Natural killer cell treated with Interleukin-12 subunit alpha and Interleukin-12 subunit beta and Interleukin-15 and Interleukin-18, amount 100 ng/mL, for 72 hours (primary cell): ENCODE measurements at regions not wholly inside any gene's neighbourhood (a gene's known extent, or its start where the extent isn't known, plus 50 kb on each side); places are given as distances from the start of the nearest gene placed in this dataset.

Source experiments
- ATAC-seq, 2 donors: fragments of 150-1000 bp; cut with Tn5 transposase in 1 of 2; sonication (Bioruptor Pico), chemical (Tn5 transposase) in 1 of 2; 2 replicates each; pipeline ENCODE4 v1.10.0; 2021
- DNase-seq: peaks from one replicate; pipeline ENCODE4 v3.0.0; 2022; ENCODE audit warnings: low spot score
- H3K27ac Mint-ChIP-seq, 2 donors: 1 replicate in 1 of 2; 2 replicates in 1 of 2; pipeline ENCODE4 v1.8.0; 2022; ENCODE audit warnings: mixed read lengths in 2 of 2, mild to moderate bottlenecking in 1 of 2, moderate library complexity in 1 of 2
- H3K27me3 Mint-ChIP-seq, 2 donors: 1 replicate in 1 of 2; 2 replicates in 1 of 2; pipeline ENCODE4 v1.8.0; 2022; ENCODE audit warnings: mixed read lengths in 2 of 2
- H3K36me3 Mint-ChIP-seq: one replicate; pipeline ENCODE4 v1.8.0; 2022; ENCODE audit warnings: mixed read lengths
- H3K4me1 Mint-ChIP-seq, 2 donors: 1 replicate in 1 of 2; 2 replicates in 1 of 2; pipeline ENCODE4 v1.8.0; 2022; ENCODE audit warnings: low read depth in 2 of 2, mixed read lengths in 2 of 2, mild to moderate bottlenecking in 1 of 2
- H3K4me3 Mint-ChIP-seq: one replicate; pipeline ENCODE4 v1.8.0; 2022; ENCODE audit warnings: mixed read lengths
- H3K9me3 Mint-ChIP-seq: 2 replicates; pipeline ENCODE4 v1.8.0; 2022; ENCODE audit warnings: mixed read lengths

GRCh38 chr18:22033085-22033484 lies 136.3 kb upstream of the GATA6 start:
- ATAC-seq: no peak
- H3K27me3 Mint-ChIP-seq: peaks cover 3 to 5% of the 10 kb centered on the region in 2 donors
- no peaks in the 10 kb centered on the region for H3K4me1 Mint-ChIP-seq
- H3K27ac Mint-ChIP-seq: no peak overlapping the region
- H3K9me3 Mint-ChIP-seq: no peaks in the 10 kb centered on the region
- DNase-seq: no peak
- no peaks in the 10 kb centered on the region for H3K36me3 Mint-ChIP-seq
- no peak overlapping the region for H3K4me3 Mint-ChIP-seq

GRCh38 chr18:22034276-22034675 lies 135.1 kb upstream of the GATA6 start:
- peaks cover 3 to 5% of the 10 kb centered on the region in 2 donors for H3K27me3 Mint-ChIP-seq
- H3K4me3 Mint-ChIP-seq: no peak overlapping the region
- no peaks in the 10 kb centered on the region for H3K4me1 Mint-ChIP-seq
- H3K27ac Mint-ChIP-seq: no peak overlapping the region
- no peaks in the 10 kb centered on the region for H3K9me3 Mint-ChIP-seq
- no peaks in the 10 kb centered on the region for H3K36me3 Mint-ChIP-seq
- DNase-seq (no peak), ATAC-seq (no peak)

GRCh38 chr18:22040533-22040932 lies 128.9 kb upstream of the GATA6 start:
- ATAC-seq: no peak

GRCh38 chr18:22043837-22044236 lies 125.6 kb upstream of the GATA6 start:
- H3K4me1 Mint-ChIP-seq: no peaks in the 10 kb centered on the region
- no peaks in the 10 kb centered on the region for H3K9me3 Mint-ChIP-seq
- no peak overlapping the region for H3K27ac Mint-ChIP-seq
- H3K27me3 Mint-ChIP-seq: peaks cover 14 to 30% of the 10 kb centered on the region in 2 donors
- ATAC-seq (no peak), DNase-seq (no peak)
- no peak overlapping the region for H3K4me3 Mint-ChIP-seq
- H3K36me3 Mint-ChIP-seq: no peaks in the 10 kb centered on the region

More at GRCh38 chr18:22040533-22040932, 128.9 kb upstream of the GATA6 start:
- Mint-ChIP-seq H3K4me3 (no peak overlapping the region), H3K27ac (no peak overlapping the region), H3K9me3 (no peaks in the 10 kb centered on the region), H3K4me1 (no peaks in the 10 kb centered on the region), H3K36me3 (no peaks in the 10 kb centered on the region), H3K27me3 (peaks cover 6 to 23% of the 10 kb centered on the region in 2 donors)
- DNase-seq: no peak

- Mint-ChIP-seq H3K27ac (no peak overlapping the region), H3K9me3 (no peaks in the 10 kb centered on the region), H3K4me1 (no peaks in the 10 kb centered on the region), H3K36me3 (no peaks in the 10 kb centered on the region), H3K4me3 (no peak overlapping the region), H3K27me3 (peaks cover 13 to 27% of the 10 kb centered on the region in 2 donors)
- no peak for ATAC-seq
- DNase-seq: no peak
These were observed 124.7 kb upstream of the GATA6 start for GRCh38 chr18:22044474-22045220.

DNA sequence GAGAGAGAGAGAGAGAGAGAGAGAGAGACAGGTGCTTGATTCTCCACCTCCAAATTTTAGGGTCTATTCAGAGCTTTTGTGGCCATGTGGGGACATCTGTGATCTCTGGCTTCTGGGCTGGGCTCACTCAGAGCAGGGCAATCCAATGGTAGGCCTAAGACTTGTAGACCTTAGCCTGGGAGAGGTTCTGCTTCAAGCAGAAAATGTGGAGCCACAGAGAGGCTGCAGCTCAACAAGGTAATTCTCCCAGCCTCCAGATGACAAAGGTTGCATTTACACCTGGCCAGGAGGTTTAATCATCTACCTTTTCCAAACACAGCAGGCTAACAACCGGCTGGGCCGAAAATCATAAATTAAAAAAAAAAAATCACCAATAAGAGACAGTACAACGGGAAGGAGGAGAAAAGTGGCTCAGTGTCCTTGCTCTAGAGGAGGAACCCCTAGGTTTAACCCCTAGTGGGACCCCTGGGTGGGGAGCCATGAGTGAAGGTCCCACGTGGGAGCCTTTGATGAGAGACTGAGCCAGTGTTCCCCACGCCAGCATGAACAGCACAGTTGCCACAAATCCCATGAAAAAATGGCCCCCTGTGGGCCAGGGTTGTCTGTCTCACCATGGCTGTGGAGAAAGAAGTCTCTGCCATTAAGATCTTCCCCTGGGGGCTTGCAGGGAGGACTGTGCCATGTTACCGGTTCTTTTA lies 124.0 kb upstream of the GATA6 start:
- H3K4me3 Mint-ChIP-seq: no peak overlapping the region
- no peaks in the 10 kb centered on the region for H3K36me3 Mint-ChIP-seq
- H3K27me3 Mint-ChIP-seq: peaks cover 11 to 20% of the 10 kb centered on the region in 2 donors
- DNase-seq (no peak), ATAC-seq (no peak)
- H3K9me3 Mint-ChIP-seq: no peaks in the 10 kb centered on the region
- no peaks in the 10 kb centered on the region for H3K4me1 Mint-ChIP-seq
- no peak overlapping the region for H3K27ac Mint-ChIP-seq

DNA sequence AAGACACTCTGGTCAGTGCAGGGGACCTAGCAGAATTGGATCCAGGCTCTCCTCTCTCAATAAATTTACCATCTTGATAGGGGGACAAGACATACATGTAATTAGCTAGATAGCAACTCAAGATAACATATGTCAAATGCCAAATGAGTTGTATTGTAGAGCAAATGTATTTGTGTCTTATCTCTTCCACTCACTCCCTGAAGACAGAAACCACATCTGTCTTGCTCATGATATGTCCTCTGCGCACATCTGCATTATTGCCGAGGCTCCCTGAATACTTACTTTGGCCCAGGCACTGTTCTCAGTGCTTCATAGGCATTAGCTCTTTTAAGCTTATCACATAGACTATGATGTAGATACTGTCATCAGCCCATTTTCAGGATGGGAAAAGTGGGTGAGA lies 122.9 kb upstream of the GATA6 start:
- ATAC-seq (no peak), DNase-seq (no peak)
- Mint-ChIP-seq H3K36me3 (no peaks in the 10 kb centered on the region), H3K4me1 (no peaks in the 10 kb centered on the region), H3K27me3 (peaks cover 11 to 16% of the 10 kb centered on the region in 2 donors), H3K4me3 (no peak overlapping the region), H3K9me3 (no peaks in the 10 kb centered on the region), H3K27ac (no peak overlapping the region)

DNA sequence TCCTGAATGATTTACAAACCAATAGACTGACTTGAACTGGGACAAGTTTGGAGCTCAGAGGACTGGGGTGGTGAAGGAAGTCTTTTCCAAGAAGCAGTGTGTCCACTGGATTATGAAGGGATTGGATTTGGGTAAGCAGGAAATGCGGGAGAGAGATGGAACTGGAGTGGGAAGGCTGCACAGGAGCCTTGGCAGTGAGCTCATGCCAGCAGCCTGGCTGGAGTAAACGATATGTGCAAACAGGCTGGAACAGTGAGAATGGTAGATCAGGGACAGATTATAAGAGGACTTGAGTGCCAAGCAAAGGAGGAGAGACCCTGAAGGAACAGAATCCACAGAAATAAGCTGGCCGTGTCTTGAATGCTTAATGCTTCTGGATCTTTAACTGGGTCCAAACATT lies 121.9 kb upstream of the GATA6 start:
- H3K4me1 Mint-ChIP-seq: no peaks in the 10 kb centered on the region
- H3K4me3 Mint-ChIP-seq: no peak overlapping the region
- DNase-seq (no peak), ATAC-seq (no peak)
- peaks cover 11 to 16% of the 10 kb centered on the region in 2 donors for H3K27me3 Mint-ChIP-seq
- H3K36me3 Mint-ChIP-seq: no peaks in the 10 kb centered on the region
- H3K27ac Mint-ChIP-seq: no peak overlapping the region
- H3K9me3 Mint-ChIP-seq: no peaks in the 10 kb centered on the region

- Mint-ChIP-seq H3K36me3 (no peaks in the 10 kb centered on the region), H3K4me3 (no peak overlapping the region), H3K27ac (no peak overlapping the region), H3K27me3 (peaks cover 8 to 16% of the 10 kb centered on the region in 2 donors), H3K4me1 (no peaks in the 10 kb centered on the region), H3K9me3 (no peaks in the 10 kb centered on the region)
- ATAC-seq (no peak), DNase-seq (no peak)
These were observed 121.2 kb upstream of the GATA6 start for GRCh38 chr18:22048221-22048620.

DNA sequence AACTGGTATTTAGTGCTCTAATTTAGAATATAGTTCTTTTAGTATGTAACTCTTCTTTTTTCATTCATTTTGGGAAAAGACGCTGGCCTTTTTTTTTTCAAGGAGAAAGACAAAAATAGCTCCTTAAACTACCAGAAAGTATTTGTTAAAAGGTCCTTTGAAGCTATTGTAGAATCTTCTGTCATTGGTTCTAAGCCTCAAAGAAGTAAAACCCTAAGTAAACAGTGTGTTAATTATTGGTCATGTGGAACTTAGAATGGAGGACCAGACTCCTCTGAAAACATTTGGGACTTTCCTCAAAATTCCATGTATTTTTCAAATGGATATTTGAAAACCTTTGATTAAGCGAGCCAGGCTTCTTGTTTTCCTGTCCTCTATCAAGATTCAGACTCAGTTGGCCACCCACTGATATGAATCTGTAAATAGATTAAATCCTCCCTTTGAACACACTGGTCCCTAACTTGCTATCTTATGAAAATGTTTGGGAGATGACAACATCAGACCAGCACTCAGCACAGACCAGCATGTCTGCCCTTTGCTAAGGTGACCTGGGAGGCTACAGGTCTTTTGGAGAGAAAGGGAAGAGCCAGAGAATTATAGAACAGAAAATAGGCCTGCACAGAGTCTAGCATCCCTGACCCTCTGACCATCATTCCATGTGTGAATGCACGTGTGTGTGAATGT lies 120.3 kb upstream of the GATA6 start:
- Mint-ChIP-seq H3K4me3 (no peak overlapping the region), H3K4me1 (no peaks in the 10 kb centered on the region), H3K27me3 (peaks cover 8 to 9% of the 10 kb centered on the region in 2 donors)

GRCh38 chr18:22052405-22053105 lies 116.8 kb upstream of the GATA6 start:
- H3K4me1 Mint-ChIP-seq: no peaks in the 10 kb centered on the region
- ATAC-seq (no peak), DNase-seq (no peak)
- no peak overlapping the region for H3K27ac Mint-ChIP-seq
- H3K27me3 Mint-ChIP-seq: peaks cover 5 to 6% of the 10 kb centered on the region in 2 donors
- no peaks in the 10 kb centered on the region for H3K36me3 Mint-ChIP-seq
- no peaks in the 10 kb centered on the region for H3K9me3 Mint-ChIP-seq
- H3K4me3 Mint-ChIP-seq: no peak overlapping the region

More for the DNA sequence above, 120.3 kb upstream of the GATA6 start:
- DNase-seq (no peak), ATAC-seq (no peak)
- H3K27ac Mint-ChIP-seq: no peak overlapping the region
- no peaks in the 10 kb centered on the region for H3K36me3 Mint-ChIP-seq
- no peaks in the 10 kb centered on the region for H3K9me3 Mint-ChIP-seq

DNA sequence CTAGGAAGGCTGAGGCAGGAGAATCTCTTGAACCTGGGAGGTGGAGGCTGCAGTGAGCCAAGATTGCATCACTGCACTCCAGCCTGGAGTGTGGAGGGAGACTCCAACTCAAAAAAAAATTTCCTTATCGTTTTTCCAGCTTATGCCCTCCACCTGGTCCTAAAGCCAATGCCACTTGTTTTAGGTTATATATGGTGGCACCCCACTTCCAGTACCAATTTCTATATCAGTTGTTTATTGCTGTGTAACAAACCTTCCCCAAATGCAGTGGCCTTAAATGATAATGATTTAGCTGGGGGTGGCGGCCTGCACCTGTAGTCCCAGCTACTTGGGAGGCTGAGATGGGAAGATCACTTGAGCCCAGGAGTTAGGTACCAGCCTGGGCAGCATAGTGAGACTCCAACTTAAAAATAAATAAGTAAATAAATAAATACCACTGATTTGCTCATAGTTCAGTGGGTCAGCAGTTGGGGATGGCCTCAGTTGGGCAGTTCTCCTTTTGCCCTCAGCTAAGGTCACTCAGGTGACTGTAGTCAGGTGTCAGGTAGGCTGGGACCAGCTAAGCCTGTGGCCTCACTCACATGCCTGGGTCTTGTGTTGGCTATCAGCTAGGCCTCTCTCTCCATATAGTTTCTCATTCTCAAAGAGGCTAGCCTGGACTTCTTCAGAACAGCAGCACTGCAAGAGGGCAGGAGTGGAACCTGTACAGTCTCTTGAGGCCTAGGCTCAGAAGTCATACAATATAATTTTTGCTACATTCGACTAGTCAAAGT lies 113.7 kb upstream of the GATA6 start:
- Mint-ChIP-seq H3K36me3 (no peaks in the 10 kb centered on the region), H3K27me3 (no peaks in the 10 kb centered on the region), H3K27ac (no peak overlapping the region), H3K9me3 (no peaks in the 10 kb centered on the region), H3K4me3 (no peak overlapping the region), H3K4me1 (no peaks in the 10 kb centered on the region)
- DNase-seq: no peak
- peak in 1 of 2 donors; percentile 13 for ATAC-seq

DNA sequence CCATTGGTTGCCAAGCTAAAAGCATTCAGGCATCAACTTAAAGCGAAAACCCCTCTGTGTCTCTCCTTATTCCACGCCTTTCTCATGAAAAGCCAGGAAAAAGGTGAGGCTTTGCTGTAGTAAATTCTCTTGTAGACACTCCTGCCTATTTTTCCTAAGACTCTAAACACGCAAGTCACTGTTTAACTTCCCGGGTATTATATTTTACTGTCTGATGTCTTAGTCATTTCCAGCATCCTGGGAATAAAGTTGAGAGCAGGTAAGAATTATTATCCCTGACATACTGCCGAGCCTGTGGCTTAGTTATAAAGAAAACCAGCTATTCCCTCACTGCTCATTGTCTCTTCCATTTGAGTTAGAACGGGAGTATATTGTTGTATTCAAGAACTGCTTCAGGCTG lies 112.4 kb upstream of the GATA6 start:
- no peak for ATAC-seq
- no peak for DNase-seq
- Mint-ChIP-seq H3K4me3 (no peak overlapping the region), H3K9me3 (no peaks in the 10 kb centered on the region), H3K4me1 (no peaks in the 10 kb centered on the region), H3K36me3 (no peaks in the 10 kb centered on the region), H3K27ac (no peak overlapping the region), H3K27me3 (no peaks in the 10 kb centered on the region)
